Activated CD4-positive, CD25-positive, alpha-beta regulatory T cell (primary cell): ENCODE measurements at regions not wholly inside any gene's neighbourhood (a gene's known extent, or its start where the extent isn't known, plus 50 kb on each side); places are given as distances from the start of the nearest gene placed in this dataset.

Experiments
- DNase-seq, 4 experiments: peaks; one replicate each; lab custom pipeline; 2025; lab: John Stamatoyannopoulos, UW

- DNase-seq = no peak
These were observed 373.4 kb downstream of the THBS2 start for GRCh38 chr6:168880271-168880670.

DNA sequence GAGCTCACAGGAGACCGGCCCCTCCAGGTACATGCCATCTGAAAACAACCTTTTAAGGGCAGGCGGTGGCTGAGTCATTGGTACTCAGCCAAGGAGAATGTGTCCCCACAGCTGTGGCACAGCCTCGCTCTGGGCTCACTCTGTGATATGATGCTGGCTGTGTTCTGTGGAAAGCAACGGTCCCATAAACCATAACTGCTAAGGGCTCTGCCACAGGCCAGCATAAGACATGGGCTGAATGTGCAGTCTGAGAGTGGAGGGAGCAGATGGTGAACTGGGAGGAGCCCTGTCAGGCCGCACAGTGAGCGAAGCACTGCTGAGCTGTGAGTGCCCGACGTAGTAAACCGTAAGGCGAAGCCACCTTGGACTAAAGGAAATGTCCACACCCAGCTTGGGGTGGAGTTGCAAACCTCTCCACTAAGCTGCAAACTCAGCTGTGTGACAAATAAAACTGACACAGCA, 375.8 kb downstream of the THBS2 start:
- no peak for DNase-seq

DNA sequence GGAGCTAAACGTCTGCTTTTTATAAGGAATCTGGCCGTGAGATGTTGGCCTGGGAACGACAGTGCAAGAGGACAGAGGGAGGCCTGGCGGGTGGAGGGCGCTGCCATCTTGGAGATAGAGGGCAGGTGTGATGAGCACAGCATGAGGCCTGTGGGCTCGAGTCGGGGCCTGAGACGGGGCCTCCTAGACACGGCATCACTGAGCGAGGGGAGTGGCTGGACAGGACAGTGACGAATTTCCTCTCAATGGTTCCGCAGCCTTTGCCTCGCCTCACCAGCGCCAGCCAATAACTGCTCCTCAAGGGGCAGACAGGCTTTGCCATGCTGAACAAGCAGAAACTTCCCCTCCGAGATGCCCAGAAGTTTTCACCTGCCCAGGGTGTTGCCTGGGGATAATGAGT, 376.7 kb downstream of the THBS2 start:
- no peak for DNase-seq

DNA sequence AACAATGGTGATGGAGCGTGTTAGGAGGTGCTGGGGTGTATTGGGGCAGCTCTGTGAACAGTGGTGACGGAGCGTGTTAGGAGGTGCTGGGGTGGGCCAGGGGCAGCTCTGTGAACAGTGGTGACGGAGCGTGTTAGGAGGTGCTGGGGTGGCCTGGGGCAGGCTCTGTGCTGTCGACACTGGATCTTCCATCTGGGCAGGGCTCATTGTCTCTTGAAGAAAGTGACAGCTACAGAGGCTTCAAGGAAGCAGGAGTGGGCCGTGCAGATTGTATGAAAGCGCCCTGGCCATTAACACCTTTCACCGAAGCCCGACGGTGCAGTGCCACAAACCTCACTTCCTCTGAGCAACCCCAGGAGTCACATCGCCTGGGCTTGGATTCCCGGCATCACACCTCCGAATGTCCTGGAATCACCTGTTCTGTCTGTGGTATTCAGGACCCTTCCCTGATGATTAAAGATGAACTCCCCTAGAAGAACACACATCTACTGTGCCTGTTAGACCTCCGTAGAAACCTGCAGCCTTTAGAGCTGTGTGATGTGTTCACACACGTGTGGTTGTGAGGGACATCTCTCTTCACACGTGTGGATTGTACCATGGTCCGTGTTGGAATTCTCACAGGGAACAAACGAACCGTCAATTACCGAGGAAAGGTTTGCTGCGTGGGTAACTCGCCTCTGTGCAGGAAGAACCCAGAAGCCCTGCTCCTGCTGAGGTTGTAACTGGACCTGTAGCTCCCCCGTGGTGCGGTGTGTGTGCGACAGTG, 377.7 kb downstream of the THBS2 start:
- DNase-seq = no peak

DNA sequence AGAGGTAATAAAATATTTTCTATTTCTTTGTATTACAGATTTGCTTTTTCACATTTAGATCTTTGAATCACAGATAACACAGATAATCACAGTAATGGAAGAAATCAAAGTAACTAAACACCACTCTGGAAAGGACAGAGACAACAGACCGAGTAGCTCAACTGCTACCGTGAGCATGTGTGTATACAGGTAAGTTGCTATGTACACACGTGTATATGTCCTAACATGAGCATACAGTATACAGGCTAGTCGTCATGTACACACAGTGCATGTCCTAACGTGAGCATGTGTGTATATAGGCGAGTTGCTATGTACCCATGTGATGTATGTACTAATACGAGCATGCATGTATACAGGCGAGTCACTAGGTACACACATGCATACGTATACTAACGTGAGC, 379.0 kb downstream of the THBS2 start:
- no peak for DNase-seq

- DNase-seq = no peak
These were observed 380.1 kb downstream of the THBS2 start for GRCh38 chr6:168873278-168874190.

DNA sequence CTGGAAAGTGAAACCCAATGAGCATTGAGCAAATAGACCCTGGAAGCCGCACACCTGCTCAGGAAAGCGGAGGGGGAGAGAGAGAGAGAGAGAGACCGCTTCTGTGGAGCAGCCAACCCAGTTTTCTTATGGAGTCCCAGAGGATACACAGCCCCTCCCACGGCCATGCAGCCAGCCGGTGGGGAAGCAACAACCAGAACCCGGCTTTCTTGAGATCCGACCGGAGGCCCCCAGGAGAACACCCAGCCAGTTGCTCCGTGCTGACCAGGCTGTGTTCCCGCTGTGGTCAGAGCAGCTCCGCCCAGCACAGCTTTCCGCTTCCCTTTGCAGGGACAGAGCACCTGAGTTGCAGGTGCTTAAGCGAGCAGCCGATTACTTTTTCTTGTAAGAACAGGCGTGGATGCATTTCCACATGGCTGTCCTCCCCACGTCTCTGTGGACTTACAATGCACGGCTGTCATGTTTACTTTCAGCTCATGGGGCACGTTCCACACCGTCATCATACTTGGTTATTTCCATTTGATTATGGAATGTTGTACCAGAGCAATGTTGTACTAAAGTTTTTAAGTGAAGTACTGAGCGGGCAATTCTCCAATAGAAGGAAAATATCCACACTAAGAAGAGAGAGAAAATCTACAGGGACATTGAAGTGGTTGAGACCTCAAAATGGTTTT, 381.9 kb downstream of the THBS2 start:
- DNase-seq = no peak

DNA sequence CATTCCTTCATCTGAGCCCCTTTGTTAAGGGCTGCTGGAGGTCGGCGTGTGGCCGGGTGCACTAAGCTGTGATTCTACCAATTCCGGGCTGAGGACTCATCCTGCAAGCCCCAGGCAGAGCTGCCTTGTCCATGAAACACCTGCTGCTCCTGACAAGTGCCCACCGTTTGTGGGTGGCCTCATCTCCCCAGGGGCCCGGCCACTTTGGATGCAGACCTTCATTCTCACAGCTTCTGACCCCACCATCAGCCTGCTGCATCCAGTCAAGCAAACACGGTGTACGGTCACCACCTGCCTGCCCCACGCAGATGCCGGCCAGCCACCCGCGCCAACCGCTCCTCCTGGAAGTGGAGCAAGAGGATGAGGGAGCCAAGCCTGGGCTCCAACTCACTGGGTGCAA, 382.7 kb downstream of the THBS2 start:
- no peak for DNase-seq

GRCh38 chr6:168867247-168868102, 386.2 kb downstream of the THBS2 start:
- no peak for DNase-seq

DNA sequence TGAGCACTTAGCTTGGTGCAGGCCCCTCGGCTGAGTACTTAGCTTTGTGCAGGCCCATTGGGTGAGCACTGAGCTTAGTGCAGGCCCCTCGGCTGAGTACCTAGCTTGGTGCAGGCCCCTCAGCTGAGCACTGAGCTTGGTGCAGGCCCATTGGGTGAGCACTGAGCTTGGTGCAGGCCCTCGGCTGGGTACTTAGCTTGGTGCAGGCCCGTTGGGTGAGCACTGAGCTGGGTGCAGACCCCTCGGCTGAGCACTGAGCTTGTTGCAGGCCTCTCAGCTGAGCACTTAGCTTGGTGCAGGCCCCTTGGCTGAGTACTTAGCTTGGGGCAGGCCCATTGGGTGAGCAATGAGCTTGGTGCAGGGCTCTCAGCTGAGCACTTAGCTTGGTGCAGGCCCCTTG, 387.1 kb downstream of the THBS2 start:
- DNase-seq = no peak

DNA sequence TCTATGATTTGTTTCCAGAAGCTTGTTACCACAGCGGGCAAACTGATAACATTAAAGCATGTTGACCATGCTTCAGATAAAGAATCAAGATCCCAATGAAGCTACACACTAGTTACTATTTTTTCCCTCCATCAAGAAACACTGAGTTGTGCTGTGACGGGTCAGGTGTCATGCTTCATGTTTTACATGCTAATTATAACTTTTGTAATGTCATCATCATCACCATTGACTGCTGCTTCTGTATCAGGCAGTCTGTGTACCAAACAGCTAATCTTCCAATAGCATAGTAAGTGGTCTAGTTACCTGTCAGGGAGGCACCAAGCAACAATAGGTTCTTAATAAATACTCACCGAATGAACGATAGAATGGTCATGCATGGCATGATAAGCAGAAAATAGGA, 388.1 kb downstream of the THBS2 start:
- DNase-seq = no peak

DNA sequence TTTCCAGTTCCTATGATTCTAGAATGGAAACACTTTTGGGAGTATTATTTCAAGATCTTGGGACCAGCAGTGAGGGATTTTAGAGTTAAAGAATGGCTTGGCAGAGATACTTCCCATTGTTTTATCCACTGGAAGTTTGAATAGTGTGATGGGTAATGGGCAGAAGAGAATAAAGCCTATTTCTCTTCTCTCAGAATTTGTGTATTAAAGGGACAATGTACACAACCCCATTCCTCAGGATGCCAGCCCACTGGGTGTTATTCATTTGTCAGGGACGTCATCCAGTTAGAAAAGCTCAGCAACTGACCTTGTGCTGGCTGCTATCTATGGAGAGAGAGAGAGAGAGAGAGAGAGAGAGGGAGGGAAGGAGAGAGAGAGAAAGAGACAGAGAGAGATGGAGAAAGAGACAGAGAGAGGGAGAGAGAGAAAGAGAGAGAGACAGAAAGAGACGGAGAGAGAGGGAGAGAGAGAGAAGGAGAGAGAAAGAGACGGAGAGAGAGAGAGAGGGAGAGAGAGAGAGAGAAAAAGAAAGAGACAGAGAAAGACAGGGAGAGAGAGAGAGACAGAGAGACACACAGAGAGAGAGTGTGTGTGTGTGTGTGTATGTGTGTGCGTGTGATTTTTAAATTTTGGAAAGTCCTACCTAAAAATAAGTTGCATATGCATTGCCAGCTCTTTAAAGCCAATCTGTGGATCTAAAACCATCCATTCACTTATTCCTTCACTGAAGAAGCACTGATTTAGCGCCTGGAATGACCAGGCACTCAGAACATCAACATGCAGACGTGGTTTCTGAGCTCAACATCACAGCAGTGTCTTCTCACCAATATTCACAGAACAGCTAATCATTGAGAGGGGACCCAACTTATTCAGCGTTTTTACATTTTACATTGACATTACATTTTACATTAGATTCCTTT, 388.8 kb downstream of the THBS2 start:
- DNase-seq = no peak

GRCh38 chr6:168863467-168863866, 390.2 kb downstream of the THBS2 start:
- DNase-seq = no peak

DNA sequence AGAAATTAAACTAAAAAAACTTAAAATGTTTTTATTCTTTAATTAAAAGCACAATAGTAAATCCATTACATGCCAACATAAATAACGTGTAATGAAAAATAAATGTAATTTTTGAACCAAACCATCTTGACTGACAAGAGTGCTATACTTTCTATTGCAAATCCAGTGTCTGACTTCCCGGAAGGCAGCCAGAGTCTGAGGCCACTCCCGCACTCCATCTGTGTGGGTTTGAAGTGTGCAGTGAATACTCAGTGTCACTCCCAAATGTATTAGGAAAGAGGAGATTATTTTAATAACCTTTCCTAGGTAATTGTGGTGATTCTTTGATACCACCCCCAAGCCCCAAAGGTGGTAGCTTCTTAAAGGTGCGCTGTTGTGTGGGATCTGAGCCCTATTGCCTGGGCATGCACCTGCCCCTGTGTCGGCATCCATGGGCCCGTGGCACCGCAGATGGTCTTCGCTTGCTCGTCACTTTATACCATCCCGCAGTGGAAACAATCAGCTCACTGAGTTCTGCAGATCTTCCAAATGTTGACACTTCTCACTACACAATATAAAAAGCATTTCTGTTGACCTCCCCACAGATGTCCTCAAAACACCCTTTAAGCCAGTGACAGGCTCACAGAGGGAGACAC, 391.2 kb downstream of the THBS2 start:
- no peak for DNase-seq

DNA sequence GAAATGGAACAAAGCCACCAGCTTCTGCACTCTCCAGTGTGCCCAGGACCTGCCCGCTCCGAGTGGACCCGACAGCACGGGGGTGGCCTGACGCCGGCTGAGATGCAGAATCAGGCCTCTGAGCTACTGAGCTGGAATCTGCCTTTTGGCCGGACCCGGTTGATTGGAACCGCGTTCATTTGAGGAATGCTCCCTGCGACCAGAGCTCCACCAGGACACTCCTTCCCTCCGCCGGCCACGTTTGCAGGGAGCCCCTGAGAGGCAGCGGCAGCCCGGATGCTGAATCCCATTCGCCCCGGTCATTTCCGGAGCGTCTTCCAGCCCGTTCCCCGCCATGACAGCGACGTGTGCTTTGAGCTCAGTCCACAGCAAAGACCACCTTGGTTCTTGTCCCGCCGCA, 392.7 kb downstream of the THBS2 start:
- DNase-seq = no peak

GRCh38 chr6:168860341-168860740, 393.3 kb downstream of the THBS2 start:
- DNase-seq = no peak

DNA sequence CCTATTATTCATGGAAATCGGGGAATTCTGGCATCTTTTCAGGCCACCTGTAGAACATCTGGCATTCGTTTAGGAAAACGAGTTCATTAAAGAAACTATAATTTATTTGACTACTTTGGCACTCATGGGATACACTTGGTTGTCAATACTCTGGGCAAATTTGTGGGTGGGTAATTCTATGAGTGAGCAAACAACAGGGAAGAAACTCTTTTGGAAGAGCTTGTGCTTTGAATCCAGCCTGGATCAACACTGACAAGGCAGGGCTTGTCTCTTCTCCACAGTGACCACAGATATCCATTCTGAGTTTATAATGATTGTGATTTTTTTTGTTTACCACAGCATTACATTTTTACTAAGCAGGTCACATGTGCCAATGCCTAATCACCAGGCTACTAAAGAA, 394.7 kb downstream of the THBS2 start:
- no peak for DNase-seq

GRCh38 chr6:168856914-168857313, 396.7 kb downstream of the THBS2 start:
- no peak for DNase-seq

GRCh38 chr6:168852376-168852884, 401.2 kb downstream of the THBS2 start:
- no peak for DNase-seq
